Stimulated activated naive CD8-positive, alpha-beta T cell treated with anti-CD3 and anti-CD28 coated beads, Interleukin-15, amount 100 ng/mL, for 72 hours (primary cell): ENCODE measurements at regions not wholly inside any gene's neighbourhood (a gene's known extent, or its start where the extent isn't known, plus 50 kb on each side); places are given as distances from the start of the nearest gene placed in this dataset.

Source experiments
- ATAC-seq: fragments of 150-1000 bp; cut with Tn5 transposase; 2 replicates; pipeline ENCODE4 v1.10.0; 2021; ENCODE audit warnings: mild to moderate bottlenecking, moderate library complexity
- DNase-seq, 2 donors: peaks; one replicate each; pipeline ENCODE4 v3.0.0; 2021 to 2022
- H3K27ac Mint-ChIP-seq, 2 donors: one replicate each; pipeline ENCODE4 v1.8.0; 2022; ENCODE audit warnings: mild to moderate bottlenecking in 2 of 2, mixed read lengths in 2 of 2, moderate library complexity in 2 of 2
- H3K27me3 Mint-ChIP-seq: one replicate; pipeline ENCODE4 v1.8.0; 2022; ENCODE audit warnings: mixed read lengths
- H3K4me1 Mint-ChIP-seq: one replicate; pipeline ENCODE4 v1.8.0; 2022; ENCODE audit warnings: mild to moderate bottlenecking, mixed read lengths
- H3K4me3 Mint-ChIP-seq, 2 donors: one replicate each; pipeline ENCODE4 v1.8.0; 2022; ENCODE audit warnings: mild to moderate bottlenecking in 2 of 2, mixed read lengths in 2 of 2, moderate library complexity in 1 of 2
- H3K9me3 Mint-ChIP-seq, 2 donors: one replicate each; pipeline ENCODE4 v1.8.0; 2022; ENCODE audit warnings: mixed read lengths in 2 of 2

GRCh38 chr2:163417596-163418337 is 318.0 kb downstream of the FIGN start:
- H3K4me1 Mint-ChIP-seq, result no peaks in the 10 kb centered on the region
- ATAC-seq, result no peak
- DNase-seq, result no peak
- H3K9me3 Mint-ChIP-seq, result peaks cover 5 to 8% of the 10 kb centered on the region in 2 donors
- no peaks in the 10 kb centered on the region for H3K27me3 Mint-ChIP-seq
- no peak overlapping the region for H3K4me3 Mint-ChIP-seq
- H3K27ac Mint-ChIP-seq, result no peak overlapping the region

GRCh38 chr2:163414121-163414520 is 321.7 kb downstream of the FIGN start:
- no peaks in the 10 kb centered on the region for H3K4me1 Mint-ChIP-seq
- H3K27me3 Mint-ChIP-seq, result no peaks in the 10 kb centered on the region
- H3K27ac Mint-ChIP-seq, result no peak overlapping the region
- no peak overlapping the region for H3K4me3 Mint-ChIP-seq
- no peak for DNase-seq
- no peak for ATAC-seq
- H3K9me3 Mint-ChIP-seq, result peaks cover 9 to 15% of the 10 kb centered on the region in 2 donors

GRCh38 chr2:163407296-163407695 is 328.5 kb downstream of the FIGN start:
- DNase-seq, result no peak
- no peak overlapping the region for H3K27ac Mint-ChIP-seq
- peaks cover 4 to 8% of the 10 kb centered on the region in 2 donors for H3K9me3 Mint-ChIP-seq

GRCh38 chr2:163405298-163405697 is 330.5 kb downstream of the FIGN start:
- Mint-ChIP-seq H3K27me3 (no peaks in the 10 kb centered on the region), H3K27ac (no peak overlapping the region), H3K4me1 (no peaks in the 10 kb centered on the region), H3K4me3 (no peak overlapping the region), H3K9me3 (peaks cover 4 to 8% of the 10 kb centered on the region in 2 donors)
- ATAC-seq, result no peak
- DNase-seq, result no peak

More at GRCh38 chr2:163407296-163407695, 328.5 kb downstream of the FIGN start:
- Mint-ChIP-seq H3K4me1 (no peaks in the 10 kb centered on the region), H3K27me3 (no peaks in the 10 kb centered on the region), H3K4me3 (no peak overlapping the region)
- ATAC-seq, result no peak

- H3K4me3 Mint-ChIP-seq, result no peak overlapping the region
- H3K27ac Mint-ChIP-seq, result no peak overlapping the region
- DNase-seq, result no peak
- H3K9me3 Mint-ChIP-seq, result no peaks in the 10 kb centered on the region
- no peaks in the 10 kb centered on the region for H3K4me1 Mint-ChIP-seq
- ATAC-seq, result no peak
- H3K27me3 Mint-ChIP-seq, result no peaks in the 10 kb centered on the region
These were observed 334.3 kb downstream of the FIGN start for GRCh38 chr2:163401481-163401880.

- Mint-ChIP-seq H3K4me3 (no peak overlapping the region), H3K9me3 (no peaks in the 10 kb centered on the region)
- no peak for DNase-seq
These were observed 338.4 kb downstream of the FIGN start for GRCh38 chr2:163397451-163397850.

GRCh38 chr2:163395602-163396001 is 340.2 kb downstream of the FIGN start:
- ATAC-seq (no peak), DNase-seq (no peak)

More at GRCh38 chr2:163397451-163397850, 338.4 kb downstream of the FIGN start:
- Mint-ChIP-seq H3K27me3 (no peaks in the 10 kb centered on the region), H3K4me1 (no peaks in the 10 kb centered on the region), H3K27ac (no peak overlapping the region)
- no peak for ATAC-seq

GRCh38 chr2:163389838-163390237 is 346.0 kb downstream of the FIGN start:
- Mint-ChIP-seq H3K27me3 (no peaks in the 10 kb centered on the region), H3K27ac (no peak overlapping the region), H3K4me1 (no peaks in the 10 kb centered on the region), H3K9me3 (peaks cover 0 to 5% of the 10 kb centered on the region in 2 donors), H3K4me3 (no peak overlapping the region)
- ATAC-seq, result no peak
- no peak for DNase-seq

More at GRCh38 chr2:163395602-163396001, 340.2 kb downstream of the FIGN start:
- Mint-ChIP-seq H3K9me3 (no peaks in the 10 kb centered on the region), H3K27me3 (no peaks in the 10 kb centered on the region), H3K27ac (no peak overlapping the region), H3K4me3 (no peak overlapping the region), H3K4me1 (no peaks in the 10 kb centered on the region)

- H3K4me3 Mint-ChIP-seq, result no peak overlapping the region
These were observed 360.3 kb downstream of the FIGN start for GRCh38 chr2:163375472-163375871.

GRCh38 chr2:163375070-163375469 is 360.7 kb downstream of the FIGN start:
- H3K27me3 Mint-ChIP-seq, result no peaks in the 10 kb centered on the region
- DNase-seq (no peak), ATAC-seq (no peak)
- no peak overlapping the region for H3K27ac Mint-ChIP-seq
- peaks cover 7 to 9% of the 10 kb centered on the region in 2 donors for H3K9me3 Mint-ChIP-seq
- H3K4me3 Mint-ChIP-seq, result no peak overlapping the region
- no peaks in the 10 kb centered on the region for H3K4me1 Mint-ChIP-seq

More at GRCh38 chr2:163375472-163375871, 360.3 kb downstream of the FIGN start:
- Mint-ChIP-seq H3K4me1 (no peaks in the 10 kb centered on the region), H3K27ac (no peak overlapping the region), H3K9me3 (peaks cover 6 to 7% of the 10 kb centered on the region in 2 donors), H3K27me3 (no peaks in the 10 kb centered on the region)
- ATAC-seq (no peak), DNase-seq (no peak)

- ATAC-seq (no peak), DNase-seq (no peak)
- Mint-ChIP-seq H3K9me3 (peaks cover 7 to 9% of the 10 kb centered on the region in 2 donors), H3K27ac (no peak overlapping the region), H3K27me3 (no peaks in the 10 kb centered on the region), H3K4me3 (no peak overlapping the region), H3K4me1 (no peaks in the 10 kb centered on the region)
These were observed 361.5 kb downstream of the FIGN start for GRCh38 chr2:163374282-163374681.

GRCh38 chr2:163373496-163373895 is 362.3 kb downstream of the FIGN start:
- DNase-seq (no peak), ATAC-seq (no peak)
- no peak overlapping the region for H3K4me3 Mint-ChIP-seq
- H3K4me1 Mint-ChIP-seq, result no peaks in the 10 kb centered on the region
- no peaks in the 10 kb centered on the region for H3K27me3 Mint-ChIP-seq
- H3K9me3 Mint-ChIP-seq, result peaks cover 7 to 9% of the 10 kb centered on the region in 2 donors
- no peak overlapping the region for H3K27ac Mint-ChIP-seq

- ATAC-seq, result no peak
- peaks cover 12 to 13% of the 10 kb centered on the region in 2 donors for H3K9me3 Mint-ChIP-seq
- DNase-seq, result no peak
- no peaks in the 10 kb centered on the region for H3K27me3 Mint-ChIP-seq
- H3K4me3 Mint-ChIP-seq, result no peak overlapping the region
- no peaks in the 10 kb centered on the region for H3K4me1 Mint-ChIP-seq
- no peak overlapping the region for H3K27ac Mint-ChIP-seq
These were observed 365.5 kb downstream of the FIGN start for GRCh38 chr2:163370169-163370886.

- no peak for ATAC-seq
- Mint-ChIP-seq H3K9me3 (peaks cover 19 to 20% of the 10 kb centered on the region in 2 donors), H3K27ac (no peak overlapping the region), H3K27me3 (no peaks in the 10 kb centered on the region), H3K4me3 (no peak overlapping the region), H3K4me1 (no peaks in the 10 kb centered on the region)
- no peak for DNase-seq
These were observed 366.7 kb downstream of the FIGN start for GRCh38 chr2:163369111-163369510.

- Mint-ChIP-seq H3K27me3 (no peaks in the 10 kb centered on the region), H3K4me3 (no peak overlapping the region), H3K27ac (no peak overlapping the region), H3K9me3 (peaks cover 19 to 20% of the 10 kb centered on the region in 2 donors), H3K4me1 (no peaks in the 10 kb centered on the region)
- ATAC-seq (no peak), DNase-seq (no peak)
These were observed 367.2 kb downstream of the FIGN start for GRCh38 chr2:163368655-163369054.
